Colonic mucosa (tissue), 4 donors: ENCODE measurements at regions not wholly inside any gene's neighbourhood (a gene's known extent, or its start where the extent isn't known, plus 50 kb on each side); places are given as distances from the start of the nearest gene placed in this dataset.
"Not testable (repeated sequence)": the region's sequence is repeated elsewhere in the genome, so short reads cannot be mapped to it uniquely, and the experiment has no call there.

ENCODE experiments used
- DNase-seq: peaks from one replicate; pipeline ENCODE4 v3.0.0-alpha.2; 2020
- H3K27ac ChIP-seq: fragments of 200-600 bp; one replicate; pipeline ENCODE4 v1.8.0; 2021
- H3K27me3 ChIP-seq: fragments of 200-600 bp; one replicate; pipeline ENCODE4 v1.8.0; 2021
- H3K36me3 ChIP-seq: fragments of 200-600 bp; one replicate; pipeline ENCODE4 v1.8.0; 2021
- H3K4me1 ChIP-seq: fragments of 200-600 bp; one replicate; pipeline ENCODE4 v1.8.0; 2021; ENCODE audit warnings: mild to moderate bottlenecking
- H3K4me3 ChIP-seq: fragments of 200-600 bp; one replicate; pipeline ENCODE4 v1.8.0; 2021
- H3K9ac ChIP-seq, 2 donors: one replicate each; pipeline ENCODE4 v1.7.0; 2013; ENCODE audit warnings: control low read depth in 2 of 2, low read depth in 2 of 2, low read length in 2 of 2
- H3K9me3 ChIP-seq: fragments of 200-600 bp; one replicate; pipeline ENCODE4 v1.8.0; 2021
- CTCF ChIP-seq: fragments of 200-600 bp; IDR thresholded peaks from one replicate; pipeline ENCODE4 v1.8.0; 2022; ENCODE audit warnings: antibody characterized with exemption, mild to moderate bottlenecking
- intact Hi-C: fragments of 100-400 bp; cut with DNase I; formaldehyde crosslinking; loops from one replicate; pipeline ENCODE4 v1.14.1; 2022
- donor health status: healthy.
- donor health status: DM: no; HTN: no; CAD: no.
- donor health status: DM: no; HTN: no; CAD: no.

- TF ChIP-seq CTCF = no peak
- DNase-seq = no peak
- Histone ChIP-seq H3K4me3 (no peak overlapping the region), H3K4me1 (no peaks in the 10 kb centered on the region), H3K27ac (no peak overlapping the region), H3K36me3 (no peaks in the 10 kb centered on the region), H3K9ac (no peak overlapping the region), H3K27me3 (no peaks in the 10 kb centered on the region), H3K9me3 (no peaks in the 10 kb centered on the region)
- intact Hi-C loops = no loop called here
Measured at GRCh38 chr1:37189111-37189510, 154.8 kb upstream of the GRIK3 start.

GRCh38 chr1:37197411-37197810 is 163.1 kb upstream of the GRIK3 start:
- Histone ChIP-seq H3K4me1 (no peaks in the 10 kb centered on the region), H3K9ac (no peak overlapping the region), H3K27me3 (no peaks in the 10 kb centered on the region), H3K9me3 (no peaks in the 10 kb centered on the region), H3K4me3 (no peak overlapping the region), H3K36me3 (no peaks in the 10 kb centered on the region), H3K27ac (no peak overlapping the region)
- intact Hi-C loops = no loop called here
- DNase-seq = no peak
- TF ChIP-seq CTCF = no peak

GRCh38 chr1:37214305-37214704 is 180.0 kb upstream of the GRIK3 start:
- H3K9ac ChIP-seq, intact Hi-C loops, H3K27me3 ChIP-seq, H3K4me1 ChIP-seq, H3K27ac ChIP-seq, H3K4me3 ChIP-seq, DNase-seq, H3K9me3 ChIP-seq, H3K36me3 ChIP-seq: not testable (repeated sequence)

- Histone ChIP-seq H3K4me1 (no peaks in the 10 kb centered on the region), H3K36me3 (no peaks in the 10 kb centered on the region), H3K9ac (no peak overlapping the region), H3K4me3 (no peak overlapping the region), H3K27me3 (no peaks in the 10 kb centered on the region), H3K9me3 (no peaks in the 10 kb centered on the region), H3K27ac (no peak overlapping the region)
- DNase-seq = no peak
- intact Hi-C loops = no loop called here
- no peak for TF ChIP-seq CTCF
Measured at GRCh38 chr1:37233606-37234005, 199.3 kb upstream of the GRIK3 start.

GRCh38 chr1:37234941-37235418 is 200.7 kb upstream of the GRIK3 start:
- H3K36me3 ChIP-seq = no peaks in the 10 kb centered on the region
- no peaks in the 10 kb centered on the region for H3K27me3 ChIP-seq
- no peak overlapping the region for H3K4me3 ChIP-seq
- no peaks in the 10 kb centered on the region for H3K4me1 ChIP-seq
- no peak overlapping the region for H3K9ac ChIP-seq
- H3K27ac ChIP-seq = no peak overlapping the region
- intact Hi-C loops = no loop called here
- H3K9me3 ChIP-seq = no peaks in the 10 kb centered on the region
- no peak for DNase-seq
- TF ChIP-seq CTCF = no peak

- Histone ChIP-seq H3K4me3 (no peak overlapping the region), H3K9me3 (no peaks in the 10 kb centered on the region), H3K36me3 (no peaks in the 10 kb centered on the region), H3K4me1 (no peaks in the 10 kb centered on the region), H3K27ac (no peak overlapping the region), H3K27me3 (no peaks in the 10 kb centered on the region), H3K9ac (no peak overlapping the region)
- TF ChIP-seq CTCF = no peak
- intact Hi-C loops = no loop called here
- DNase-seq = no peak
Measured at GRCh38 chr1:37237948-37238347, 203.6 kb upstream of the GRIK3 start.
